ENCODE measurements at regions not wholly inside any gene's neighbourhood (a gene's known extent, or its start where the extent isn't known, plus 50 kb on each side); places are given as distances from the start of the nearest gene placed in this dataset.

DNA sequence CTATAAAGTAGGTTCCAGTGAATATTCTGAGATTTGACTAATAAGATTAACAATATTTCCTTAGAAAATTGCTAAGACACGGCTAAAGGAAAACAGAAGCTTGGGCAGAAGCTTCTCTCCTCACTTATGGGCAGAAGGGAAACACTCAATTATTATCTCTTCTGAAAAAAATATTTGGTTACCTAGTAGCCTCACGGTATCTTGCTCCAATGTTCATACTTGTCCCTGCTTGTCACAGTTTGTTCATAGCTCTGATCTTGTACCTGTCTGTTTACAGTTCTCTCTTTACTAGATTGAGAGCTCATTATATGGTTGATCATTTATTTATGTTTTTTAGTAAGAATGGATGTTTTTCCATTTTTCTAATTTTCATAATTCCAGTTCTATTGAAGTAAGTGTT lies 458.0 kb upstream of the ATP2B1 start:
- TF ChIP-seq, protein P1, sequence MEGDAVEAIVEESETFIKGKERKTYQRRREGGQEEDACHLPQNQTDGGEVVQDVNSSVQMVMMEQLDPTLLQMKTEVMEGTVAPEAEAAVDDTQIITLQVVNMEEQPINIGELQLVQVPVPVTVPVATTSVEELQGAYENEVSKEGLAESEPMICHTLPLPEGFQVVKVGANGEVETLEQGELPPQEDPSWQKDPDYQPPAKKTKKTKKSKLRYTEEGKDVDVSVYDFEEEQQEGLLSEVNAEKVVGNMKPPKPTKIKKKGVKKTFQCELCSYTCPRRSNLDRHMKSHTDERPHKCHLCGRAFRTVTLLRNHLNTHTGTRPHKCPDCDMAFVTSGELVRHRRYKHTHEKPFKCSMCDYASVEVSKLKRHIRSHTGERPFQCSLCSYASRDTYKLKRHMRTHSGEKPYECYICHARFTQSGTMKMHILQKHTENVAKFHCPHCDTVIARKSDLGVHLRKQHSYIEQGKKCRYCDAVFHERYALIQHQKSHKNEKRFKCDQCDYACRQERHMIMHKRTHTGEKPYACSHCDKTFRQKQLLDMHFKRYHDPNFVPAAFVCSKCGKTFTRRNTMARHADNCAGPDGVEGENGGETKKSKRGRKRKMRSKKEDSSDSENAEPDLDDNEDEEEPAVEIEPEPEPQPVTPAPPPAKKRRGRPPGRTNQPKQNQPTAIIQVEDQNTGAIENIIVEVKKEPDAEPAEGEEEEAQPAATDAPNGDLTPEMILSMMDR (IDR thresholded peaks at IDR 0.05; ENCODE audit: low read depth, low read length, missing control alignments): no peak
- H3K4me3 ChIP-seq (ENCODE audit: low read depth, low read length): no peak overlapping the region
- in situ Hi-C loops (cut with HindIII; ENCODE audit: low sequenced_read_pairs): no loop called here
- DNase-seq (ENCODE audit: low read depth): no peak

DNA sequence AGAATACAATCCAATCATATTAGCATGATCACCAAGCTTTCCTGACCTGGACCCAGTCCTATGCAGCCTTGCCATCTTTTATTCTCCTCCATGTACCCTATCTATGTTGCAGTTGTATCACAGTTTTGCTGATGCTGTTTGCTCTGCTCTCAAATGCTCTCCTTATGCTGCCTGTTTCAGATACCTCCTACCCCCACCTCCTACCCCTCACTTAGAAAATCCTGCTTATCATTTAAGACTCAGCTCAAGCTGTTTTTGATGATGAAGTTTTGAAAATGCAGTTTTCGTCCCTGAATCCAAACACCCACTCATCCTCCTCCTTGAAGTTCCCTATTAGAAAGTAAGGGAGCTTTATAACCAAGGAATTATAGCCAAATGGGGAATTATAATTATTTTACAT lies 457.4 kb upstream of the ATP2B1 start:
- TF ChIP-seq, protein P1 (IDR thresholded peaks at IDR 0.05; ENCODE audit: low read depth, low read length, missing control alignments): no peak
- in situ Hi-C loops (cut with HindIII; ENCODE audit: low sequenced_read_pairs): no loop called here
- H3K4me3 ChIP-seq (ENCODE audit: low read depth, low read length): no peak overlapping the region
- DNase-seq (ENCODE audit: low read depth): no peak

DNA sequence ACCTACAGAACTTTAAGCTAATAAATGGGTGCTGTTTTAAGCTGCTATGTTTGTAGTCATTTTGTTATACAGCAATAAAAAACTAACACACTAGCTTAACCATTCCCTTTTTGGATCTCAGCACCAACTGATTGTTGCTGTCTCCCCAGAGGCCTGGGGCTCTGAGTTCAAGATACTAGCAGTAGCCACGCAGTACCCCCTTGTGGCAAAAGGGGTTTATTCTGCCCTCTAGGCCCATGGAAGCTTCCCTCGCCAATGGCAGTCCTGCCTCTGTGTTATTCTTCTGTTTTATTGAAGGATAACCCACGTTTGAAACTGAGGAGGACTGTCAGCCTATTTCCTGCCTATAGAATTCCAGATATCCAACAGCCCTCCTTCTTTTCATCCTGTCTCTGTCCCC lies 455.3 kb upstream of the ATP2B1 start:
- no peak for DNase-seq (ENCODE audit: low read depth)
- no peak overlapping the region for H3K4me3 ChIP-seq (ENCODE audit: low read depth, low read length)
- in situ Hi-C loops (cut with HindIII; ENCODE audit: low sequenced_read_pairs): no loop called here
- TF ChIP-seq, protein P1 (IDR thresholded peaks at IDR 0.05; ENCODE audit: low read depth, low read length, missing control alignments): no peak

DNA sequence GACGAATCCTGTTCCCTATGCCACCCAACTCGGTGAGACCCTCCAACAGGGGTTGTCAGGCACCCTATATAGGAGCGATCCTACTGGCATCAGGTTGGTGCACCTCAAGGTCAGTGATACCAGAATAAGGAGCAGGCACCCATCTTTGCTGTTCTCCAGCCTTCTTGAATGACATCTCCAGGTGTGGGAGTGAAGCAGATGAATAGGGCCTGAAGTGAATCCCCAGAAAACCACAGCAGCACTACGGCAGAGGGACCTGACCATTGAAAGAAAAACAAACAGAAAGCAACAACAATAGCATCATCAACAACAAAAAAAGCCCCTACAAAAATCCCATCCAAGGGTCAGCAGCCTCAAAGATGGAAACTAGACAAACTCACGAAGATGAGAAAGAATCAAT lies 445.2 kb upstream of the ATP2B1 start:
- TF ChIP-seq, protein P1 (IDR thresholded peaks at IDR 0.05; ENCODE audit: low read depth, low read length, missing control alignments): no peak
- no peak for DNase-seq (ENCODE audit: low read depth)
- in situ Hi-C loops (cut with HindIII; ENCODE audit: low sequenced_read_pairs): no loop called here
- no peak overlapping the region for H3K4me3 ChIP-seq (ENCODE audit: low read depth, low read length)

DNA sequence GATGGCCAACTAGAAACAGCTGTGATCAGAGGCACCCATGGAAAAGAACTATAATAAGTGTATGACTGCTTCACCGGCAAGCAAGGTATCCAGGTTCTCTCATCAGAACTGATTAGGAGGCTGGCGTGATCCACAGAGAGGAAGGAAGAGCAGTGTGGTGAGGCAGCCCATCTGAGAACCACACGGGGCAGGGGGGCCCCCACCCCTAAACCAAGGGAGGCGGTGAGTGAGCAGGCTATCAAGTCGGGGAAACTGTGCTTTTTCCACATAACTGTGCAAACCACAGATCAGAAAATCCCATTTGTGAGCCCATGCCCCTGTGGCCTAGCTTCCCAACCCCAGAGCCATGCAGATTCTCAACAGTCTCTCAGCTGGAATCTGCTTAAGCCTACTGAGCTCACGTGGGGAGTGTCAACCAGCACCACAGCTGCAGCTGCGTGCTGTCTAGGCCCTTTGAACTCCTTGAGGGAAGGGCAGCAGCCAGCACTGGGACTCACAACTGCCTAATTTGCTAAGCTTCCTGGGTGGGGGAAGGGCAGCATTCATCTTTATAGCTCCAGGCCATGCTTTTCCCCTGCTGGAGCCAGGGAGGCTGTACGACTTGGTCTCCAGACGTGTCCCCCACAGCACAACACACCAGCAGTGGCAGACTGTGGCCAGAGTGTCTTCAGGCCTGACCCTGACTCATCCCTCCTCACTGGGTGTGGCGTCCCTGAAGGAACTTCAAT lies 444.4 kb upstream of the ATP2B1 start:
- DNase-seq (ENCODE audit: low read depth): no peak
- TF ChIP-seq, protein P1 (IDR thresholded peaks at IDR 0.05; ENCODE audit: low read depth, low read length, missing control alignments): no peak
- in situ Hi-C loops (cut with HindIII; ENCODE audit: low sequenced_read_pairs): no loop called here
- no peak overlapping the region for H3K4me3 ChIP-seq (ENCODE audit: low read depth, low read length)

DNA sequence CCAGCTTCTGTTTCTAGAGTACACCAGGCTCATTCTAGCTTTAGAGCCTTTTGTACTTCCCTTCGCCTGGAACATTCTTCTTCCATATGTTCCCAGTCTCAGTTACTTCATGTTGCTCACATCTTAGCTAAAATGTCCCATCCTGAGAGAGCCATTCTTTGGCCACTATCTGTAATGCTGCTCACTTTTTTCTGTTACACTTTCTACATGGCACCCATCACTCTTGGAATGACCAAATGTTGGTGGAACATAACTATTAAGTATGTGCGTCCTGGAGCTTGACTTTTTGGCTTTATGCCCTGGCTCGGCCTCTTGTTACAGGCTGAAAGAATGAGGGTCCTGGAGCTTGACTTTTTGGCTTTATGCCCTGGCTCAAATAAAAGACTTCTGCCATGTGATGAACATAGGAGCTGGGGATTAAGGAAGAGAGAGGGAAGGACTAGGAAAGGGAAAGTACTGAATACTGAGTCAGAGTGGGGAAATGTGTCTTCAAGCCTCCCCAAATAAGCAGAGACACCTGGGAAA lies 442.9 kb upstream of the ATP2B1 start:
- in situ Hi-C loops (cut with HindIII; ENCODE audit: low sequenced_read_pairs): no loop called here
- DNase-seq (ENCODE audit: low read depth): no peak
- TF ChIP-seq, protein P1 (IDR thresholded peaks at IDR 0.05; ENCODE audit: low read depth, low read length, missing control alignments): no peak
- H3K4me3 ChIP-seq (ENCODE audit: low read depth, low read length): no peak overlapping the region

Data from astrocyte of the cerebellum (primary cell).